ENCODE measurements at regions not wholly inside any gene's neighbourhood (a gene's known extent, or its start where the extent isn't known, plus 50 kb on each side); places are given as distances from the start of the nearest gene placed in this dataset.

GRCh38 chr17:77846531-77847085 lies 111.9 kb upstream of the TNRC6C start:
- Histone ChIP-seq H3K27ac (ENCODE audit: low read length) (no peak overlapping the region), H3K36me3 (ENCODE audit: control insufficient read depth in 2 of 2, insufficient read depth in 2 of 2, low read length in 2 of 2) (no peaks in the 10 kb centered on the region), H3K4me3 (ENCODE audit: low read length in 2 of 2) (no peak overlapping the region), H3K9ac (ENCODE audit: low read length in 2 of 2) (no peak overlapping the region), H3K4me1 (ENCODE audit: control insufficient read depth, insufficient read depth, low read length) (no peaks in the 10 kb centered on the region), H3K27me3 (ENCODE audit: control insufficient read depth in 1 of 2, insufficient read depth in 2 of 2, low read length in 2 of 2) (no peaks in the 10 kb centered on the region), H3K9me3 (ENCODE audit: control insufficient read depth in 2 of 2, low read length in 2 of 2) (no peaks in the 10 kb centered on the region)

GRCh38 chr17:77847221-77848085 lies 111.0 kb upstream of the TNRC6C start:
- Histone ChIP-seq H3K9me3 (ENCODE audit: control insufficient read depth in 2 of 2, low read length in 2 of 2) (no peaks in the 10 kb centered on the region), H3K27me3 (ENCODE audit: control insufficient read depth in 1 of 2, insufficient read depth in 2 of 2, low read length in 2 of 2) (no peaks in the 10 kb centered on the region), H3K9ac (ENCODE audit: low read length in 2 of 2) (no peak overlapping the region), H3K4me3 (ENCODE audit: low read length in 2 of 2) (no peak overlapping the region), H3K36me3 (ENCODE audit: control insufficient read depth in 2 of 2, insufficient read depth in 2 of 2, low read length in 2 of 2) (no peaks in the 10 kb centered on the region), H3K27ac (ENCODE audit: low read length) (no peak overlapping the region), H3K4me1 (ENCODE audit: control insufficient read depth, insufficient read depth, low read length) (no peaks in the 10 kb centered on the region)

- H3K9me3 ChIP-seq (ENCODE audit: control insufficient read depth in 2 of 2, low read length in 2 of 2) = no peaks in the 10 kb centered on the region
Measured at GRCh38 chr17:77848257-77848656, 110.2 kb upstream of the TNRC6C start.

GRCh38 chr17:77849239-77849638 lies 109.3 kb upstream of the TNRC6C start:
- H3K9me3 ChIP-seq (ENCODE audit: control insufficient read depth in 2 of 2, low read length in 2 of 2) = no peaks in the 10 kb centered on the region
- no peaks in the 10 kb centered on the region for H3K4me1 ChIP-seq (ENCODE audit: control insufficient read depth, insufficient read depth, low read length)
- H3K4me3 ChIP-seq (ENCODE audit: low read length in 2 of 2) = no peak overlapping the region
- H3K27ac ChIP-seq (ENCODE audit: low read length) = no peak overlapping the region
- H3K9ac ChIP-seq (ENCODE audit: low read length in 2 of 2) = no peak overlapping the region
- no peaks in the 10 kb centered on the region for H3K27me3 ChIP-seq (ENCODE audit: control insufficient read depth in 1 of 2, insufficient read depth in 2 of 2, low read length in 2 of 2)
- no peaks in the 10 kb centered on the region for H3K36me3 ChIP-seq (ENCODE audit: control insufficient read depth in 2 of 2, insufficient read depth in 2 of 2, low read length in 2 of 2)

More at GRCh38 chr17:77848257-77848656, 110.2 kb upstream of the TNRC6C start:
- Histone ChIP-seq H3K27me3 (ENCODE audit: control insufficient read depth in 1 of 2, insufficient read depth in 2 of 2, low read length in 2 of 2) (no peaks in the 10 kb centered on the region), H3K4me3 (ENCODE audit: low read length in 2 of 2) (no peak overlapping the region), H3K9ac (ENCODE audit: low read length in 2 of 2) (no peak overlapping the region), H3K27ac (ENCODE audit: low read length) (no peak overlapping the region), H3K36me3 (ENCODE audit: control insufficient read depth in 2 of 2, insufficient read depth in 2 of 2, low read length in 2 of 2) (no peaks in the 10 kb centered on the region), H3K4me1 (ENCODE audit: control insufficient read depth, insufficient read depth, low read length) (no peaks in the 10 kb centered on the region)

- H3K27ac ChIP-seq (ENCODE audit: low read length) = no peak overlapping the region
- H3K4me3 ChIP-seq (ENCODE audit: low read length in 2 of 2) = no peak overlapping the region
- no peaks in the 10 kb centered on the region for H3K9me3 ChIP-seq (ENCODE audit: control insufficient read depth in 2 of 2, low read length in 2 of 2)
- no peak overlapping the region for H3K9ac ChIP-seq (ENCODE audit: low read length in 2 of 2)
- H3K27me3 ChIP-seq (ENCODE audit: control insufficient read depth in 1 of 2, insufficient read depth in 2 of 2, low read length in 2 of 2) = no peaks in the 10 kb centered on the region
- H3K36me3 ChIP-seq (ENCODE audit: control insufficient read depth in 2 of 2, insufficient read depth in 2 of 2, low read length in 2 of 2) = no peaks in the 10 kb centered on the region
- H3K4me1 ChIP-seq (ENCODE audit: control insufficient read depth, insufficient read depth, low read length) = no peaks in the 10 kb centered on the region
Measured at GRCh38 chr17:77851921-77852320, 106.6 kb upstream of the TNRC6C start.

- Histone ChIP-seq H3K9me3 (ENCODE audit: control insufficient read depth in 2 of 2, low read length in 2 of 2) (no peaks in the 10 kb centered on the region), H3K4me1 (ENCODE audit: control insufficient read depth, insufficient read depth, low read length) (no peaks in the 10 kb centered on the region), H3K4me3 (ENCODE audit: low read length in 2 of 2) (no peak overlapping the region), H3K9ac (ENCODE audit: low read length in 2 of 2) (no peak overlapping the region), H3K27me3 (ENCODE audit: control insufficient read depth in 1 of 2, insufficient read depth in 2 of 2, low read length in 2 of 2) (no peaks in the 10 kb centered on the region), H3K27ac (ENCODE audit: low read length) (no peak overlapping the region), H3K36me3 (ENCODE audit: control insufficient read depth in 2 of 2, insufficient read depth in 2 of 2, low read length in 2 of 2) (no peaks in the 10 kb centered on the region)
Measured at GRCh38 chr17:77852731-77853130, 105.8 kb upstream of the TNRC6C start.

GRCh38 chr17:77853191-77853977 lies 105.1 kb upstream of the TNRC6C start:
- Histone ChIP-seq H3K9ac (ENCODE audit: low read length in 2 of 2) (no peak overlapping the region), H3K27ac (ENCODE audit: low read length) (no peak overlapping the region), H3K27me3 (ENCODE audit: control insufficient read depth in 1 of 2, insufficient read depth in 2 of 2, low read length in 2 of 2) (no peaks in the 10 kb centered on the region), H3K4me1 (ENCODE audit: control insufficient read depth, insufficient read depth, low read length) (peaks cover under 1% of the 10 kb centered on the region), H3K9me3 (ENCODE audit: control insufficient read depth in 2 of 2, low read length in 2 of 2) (no peaks in the 10 kb centered on the region), H3K36me3 (ENCODE audit: control insufficient read depth in 2 of 2, insufficient read depth in 2 of 2, low read length in 2 of 2) (no peaks in the 10 kb centered on the region), H3K4me3 (ENCODE audit: low read length in 2 of 2) (no peak overlapping the region)

GRCh38 chr17:77854083-77854758 lies 104.3 kb upstream of the TNRC6C start:
- Histone ChIP-seq H3K9me3 (ENCODE audit: control insufficient read depth in 2 of 2, low read length in 2 of 2) (no peaks in the 10 kb centered on the region), H3K4me1 (ENCODE audit: control insufficient read depth, insufficient read depth, low read length) (peaks cover 6% of the 10 kb centered on the region), H3K36me3 (ENCODE audit: control insufficient read depth in 2 of 2, insufficient read depth in 2 of 2, low read length in 2 of 2) (no peaks in the 10 kb centered on the region), H3K27me3 (ENCODE audit: control insufficient read depth in 1 of 2, insufficient read depth in 2 of 2, low read length in 2 of 2) (no peaks in the 10 kb centered on the region), H3K27ac (ENCODE audit: low read length) (no peak overlapping the region), H3K9ac (ENCODE audit: low read length in 2 of 2) (no peak overlapping the region), H3K4me3 (ENCODE audit: low read length in 2 of 2) (no peak overlapping the region)

- Histone ChIP-seq H3K4me3 (ENCODE audit: low read length in 2 of 2) (no peak overlapping the region), H3K36me3 (ENCODE audit: control insufficient read depth in 2 of 2, insufficient read depth in 2 of 2, low read length in 2 of 2) (no peaks in the 10 kb centered on the region), H3K27ac (ENCODE audit: low read length) (no peak overlapping the region), H3K9me3 (ENCODE audit: control insufficient read depth in 2 of 2, low read length in 2 of 2) (no peaks in the 10 kb centered on the region), H3K4me1 (ENCODE audit: control insufficient read depth, insufficient read depth, low read length) (peaks cover 9% of the 10 kb centered on the region), H3K9ac (ENCODE audit: low read length in 2 of 2) (no peak overlapping the region), H3K27me3 (ENCODE audit: control insufficient read depth in 1 of 2, insufficient read depth in 2 of 2, low read length in 2 of 2) (no peaks in the 10 kb centered on the region)
Measured at GRCh38 chr17:77854759-77855745, 103.5 kb upstream of the TNRC6C start.
